Gastrocnemius medialis (tissue), 4 donors: ENCODE measurements at regions not wholly inside any gene's neighbourhood (a gene's known extent, or its start where the extent isn't known, plus 50 kb on each side); places are given as distances from the start of the nearest gene placed in this dataset.

Source experiments
- ATAC-seq, 2 donors: fragments of 150-250 bp; one replicate each; pipeline ENCODE4 v1.9.1; 2016
- DNase-seq, 2 donors: peaks; one replicate each; pipeline ENCODE4 v3.0.0-alpha.2; 2019
- H3K27ac ChIP-seq, 4 donors: fragments of 200-600 bp; sonication (generic); 1 replicate in 1 of 4; 2 replicates in 3 of 4; pipeline ENCODE4 v1.5.1; 2016 to 2018; ENCODE audit warnings: mild to moderate bottlenecking in 2 of 4, moderate library complexity in 1 of 4
- H3K27me3 ChIP-seq, 3 donors: fragments of 200-600 bp; sonication (generic) in 2 of 3; 1 replicate in 1 of 3; 2 replicates in 2 of 3; pipeline versions ENCODE4 v1.5.1 to v1.6.0; 2016 to 2019; ENCODE audit warnings: mild to moderate bottlenecking in 1 of 3, moderate library complexity in 1 of 3
- H3K36me3 ChIP-seq, 2 donors: fragments of 200-600 bp; sonication (generic) in 1 of 2; one replicate each; pipeline ENCODE4 v1.5.1; 2017 to 2018
- H3K4me1 ChIP-seq, 2 donors: fragments of 200-600 bp; sonication (generic) in 1 of 2; one replicate each; pipeline ENCODE4 v1.5.1; 2016 to 2017; ENCODE audit warnings: mild to moderate bottlenecking in 2 of 2
- H3K4me3 ChIP-seq, 4 donors: fragments of 200-600 bp; sonication (generic) in 3 of 4; 1 replicate in 1 of 4; 2 replicates in 3 of 4; pipeline ENCODE4 v1.5.1; 2016 to 2019; ENCODE audit warnings: mild to moderate bottlenecking in 2 of 4
- H3K9me3 ChIP-seq, 3 donors: fragments of 200-600 bp; sonication (generic) in 2 of 3; 1 replicate in 1 of 3; 2 replicates in 2 of 3; pipeline ENCODE4 v1.5.1; 2016 to 2019
- POLR2A ChIP-seq, 2 donors: fragments of 450-650 bp; IDR thresholded peaks; one replicate each; pipeline ENCODE4 v1.6.1; 2017; ENCODE audit warnings: antibody characterized with exemption in 2 of 2, mild to moderate bottlenecking in 2 of 2, moderate library complexity in 2 of 2
- in situ Hi-C, 4 donors: fragments of 200-750 bp; cut with MboI; loops; one replicate each; pipeline versions ENCODE4 v1.15.0 to v1.8.0; 2017; ENCODE audit warnings: low sequenced_read_pairs in 4 of 4
- intact Hi-C: fragments of 100-400 bp; cut with DNase I; formaldehyde crosslinking; loops from one replicate; pipeline ENCODE4 v1.15.1; 2023; ENCODE audit warnings: low total_unique reads
- TF ChIP-seq, protein P1 (sequence below), 5 experiments: fragments of 450-650 bp in 3 of 5; fragments of 200-600 bp in 2 of 5; sonication (generic) in 2 of 5; IDR thresholded peaks in 4 of 5; conservative IDR thresholded peaks in 1 of 5; 1 replicate in 4 of 5; 2 replicates in 1 of 5; pipeline ENCODE4 v1.5.1; 2016 to 2019; ENCODE audit warnings: antibody characterized with exemption in 5 of 5, mild to moderate bottlenecking in 3 of 5, moderate library complexity in 3 of 5

DNA sequence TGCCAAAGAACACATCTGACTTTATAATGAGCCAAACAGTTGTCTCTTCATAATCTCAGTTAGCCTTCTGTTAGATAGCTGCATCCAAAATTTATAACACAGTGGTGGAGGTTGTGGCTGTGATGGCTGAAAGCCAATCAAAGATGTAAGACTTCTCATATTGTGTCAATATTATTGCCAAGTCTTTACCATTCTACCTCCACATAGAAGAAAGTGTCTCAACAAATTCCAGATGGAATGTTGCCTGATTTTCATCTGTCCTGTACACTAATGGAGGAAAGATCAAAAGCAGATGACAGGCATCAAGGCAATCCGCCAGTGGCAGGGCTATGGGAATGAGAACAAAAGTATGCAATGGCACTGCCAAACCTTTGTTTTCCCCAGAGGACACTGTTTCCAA lies 813.1 kb upstream of the NOVA1 start:
- no peaks in the 10 kb centered on the region for H3K9me3 ChIP-seq
- H3K4me3 ChIP-seq, result no peak overlapping the region
- H3K27me3 ChIP-seq, result no peaks in the 10 kb centered on the region
- ATAC-seq (no peak), DNase-seq (no peak)
- intact Hi-C loops (no loop called here), in situ Hi-C loops (no loop called here)
- TF ChIP-seq, protein P1, sequence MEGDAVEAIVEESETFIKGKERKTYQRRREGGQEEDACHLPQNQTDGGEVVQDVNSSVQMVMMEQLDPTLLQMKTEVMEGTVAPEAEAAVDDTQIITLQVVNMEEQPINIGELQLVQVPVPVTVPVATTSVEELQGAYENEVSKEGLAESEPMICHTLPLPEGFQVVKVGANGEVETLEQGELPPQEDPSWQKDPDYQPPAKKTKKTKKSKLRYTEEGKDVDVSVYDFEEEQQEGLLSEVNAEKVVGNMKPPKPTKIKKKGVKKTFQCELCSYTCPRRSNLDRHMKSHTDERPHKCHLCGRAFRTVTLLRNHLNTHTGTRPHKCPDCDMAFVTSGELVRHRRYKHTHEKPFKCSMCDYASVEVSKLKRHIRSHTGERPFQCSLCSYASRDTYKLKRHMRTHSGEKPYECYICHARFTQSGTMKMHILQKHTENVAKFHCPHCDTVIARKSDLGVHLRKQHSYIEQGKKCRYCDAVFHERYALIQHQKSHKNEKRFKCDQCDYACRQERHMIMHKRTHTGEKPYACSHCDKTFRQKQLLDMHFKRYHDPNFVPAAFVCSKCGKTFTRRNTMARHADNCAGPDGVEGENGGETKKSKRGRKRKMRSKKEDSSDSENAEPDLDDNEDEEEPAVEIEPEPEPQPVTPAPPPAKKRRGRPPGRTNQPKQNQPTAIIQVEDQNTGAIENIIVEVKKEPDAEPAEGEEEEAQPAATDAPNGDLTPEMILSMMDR (IDR thresholded peaks at IDR 0.05 in 4 of 5, conservative IDR thresholded peaks at IDR 0.05 in 1 of 5), result no peak
- TF ChIP-seq POLR2A (IDR thresholded peaks at IDR 0.05), result no peak
- no peaks in the 10 kb centered on the region for H3K4me1 ChIP-seq
- H3K27ac ChIP-seq, result peak overlapping the region in 1 of 4 donors; percentile 16
- H3K36me3 ChIP-seq, result no peaks in the 10 kb centered on the region

DNA sequence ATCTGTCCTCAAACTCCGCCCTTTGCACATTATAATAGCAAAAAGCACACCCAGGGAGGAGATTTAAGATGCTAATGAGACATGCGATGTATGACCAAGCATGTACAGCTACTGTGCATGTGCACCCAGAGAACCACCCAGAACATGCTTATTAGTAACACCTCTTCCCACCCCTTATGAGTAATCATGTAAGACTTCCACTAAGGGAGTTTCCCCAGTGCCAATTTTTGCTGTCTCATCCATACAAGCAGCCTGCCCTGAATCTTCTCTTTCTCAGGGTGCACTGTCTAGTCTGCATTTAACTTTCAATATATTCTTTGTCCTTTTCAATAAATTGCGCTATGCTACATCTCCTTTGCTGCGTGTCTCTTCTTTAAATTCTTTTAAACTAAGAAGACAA lies 830.0 kb upstream of the NOVA1 start:
- intact Hi-C loops (no loop called here), in situ Hi-C loops (no loop called here)
- no peaks in the 10 kb centered on the region for H3K9me3 ChIP-seq
- no peaks in the 10 kb centered on the region for H3K36me3 ChIP-seq
- no peaks in the 10 kb centered on the region for H3K27me3 ChIP-seq
- H3K27ac ChIP-seq, result no peak overlapping the region
- ATAC-seq (no peak), DNase-seq (no peak)
- no peaks in the 10 kb centered on the region for H3K4me1 ChIP-seq
- no peak for TF ChIP-seq POLR2A (IDR thresholded peaks at IDR 0.05)
- TF ChIP-seq, protein P1 (IDR thresholded peaks at IDR 0.05 in 4 of 5, conservative IDR thresholded peaks at IDR 0.05 in 1 of 5), result no peak
- no peak overlapping the region for H3K4me3 ChIP-seq

DNA sequence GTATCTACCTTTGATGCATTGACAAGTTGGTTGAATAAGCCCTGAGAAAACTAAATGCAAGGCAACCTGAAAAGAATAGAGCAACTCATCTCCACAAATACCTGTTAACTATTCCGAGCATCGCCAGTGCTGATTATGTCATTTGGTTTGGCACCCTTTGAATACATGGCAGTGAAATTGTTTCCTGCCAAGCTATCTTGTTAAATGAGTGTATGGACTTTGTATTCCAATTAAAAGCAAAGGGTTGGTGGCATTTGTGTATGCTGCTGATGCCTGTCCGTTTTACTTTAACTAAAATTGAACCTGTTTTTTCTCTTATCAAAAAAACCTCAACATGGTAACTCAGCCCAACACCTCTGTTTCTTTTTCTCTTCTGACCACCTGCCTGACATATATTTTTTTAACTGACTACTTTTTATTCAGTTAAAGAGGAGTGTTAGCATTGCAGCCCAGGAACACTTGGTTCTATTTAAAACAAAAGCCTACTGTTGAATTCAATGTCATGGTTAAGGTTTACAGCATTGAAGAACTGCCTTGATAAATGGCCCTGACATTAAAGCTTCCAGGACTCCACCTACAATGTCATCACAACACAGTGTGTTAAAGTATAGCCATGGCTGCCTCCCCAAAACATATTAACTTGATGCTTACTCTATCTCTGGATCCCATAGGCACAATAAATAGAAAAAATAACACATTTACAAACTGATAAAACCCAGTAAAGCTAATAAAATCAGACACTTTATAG lies 838.3 kb upstream of the NOVA1 start:
- no peak overlapping the region for H3K27ac ChIP-seq
- no peaks in the 10 kb centered on the region for H3K36me3 ChIP-seq
- no peaks in the 10 kb centered on the region for H3K9me3 ChIP-seq
- intact Hi-C loops, result no loop called here
- ATAC-seq (no peak), DNase-seq (no peak)
- no peaks in the 10 kb centered on the region for H3K4me1 ChIP-seq
- H3K4me3 ChIP-seq, result no peak overlapping the region
- in situ Hi-C loops, result no loop called here
- TF ChIP-seq POLR2A (IDR thresholded peaks at IDR 0.05), result no peak
- TF ChIP-seq, protein P1 (IDR thresholded peaks at IDR 0.05 in 4 of 5, conservative IDR thresholded peaks at IDR 0.05 in 1 of 5), result no peak
- no peaks in the 10 kb centered on the region for H3K27me3 ChIP-seq

DNA sequence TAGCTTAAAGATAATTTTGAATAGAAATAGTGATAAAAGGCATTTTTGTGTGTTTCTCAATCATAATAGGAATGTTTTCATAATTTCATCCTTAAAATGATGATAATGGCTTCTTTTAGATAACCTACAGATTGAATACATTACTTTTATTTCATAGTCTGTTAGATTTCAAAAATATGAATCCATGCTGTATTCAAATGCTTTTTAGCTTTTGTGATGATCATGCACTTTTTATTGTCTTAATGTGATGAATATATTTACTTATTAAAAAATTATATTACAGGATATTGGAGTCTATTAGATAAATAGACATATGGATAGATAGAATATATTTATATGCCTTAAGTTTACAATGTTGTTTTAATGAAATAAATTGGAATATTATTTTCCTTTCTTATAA lies 886.8 kb upstream of the NOVA1 start:
- in situ Hi-C loops (no loop called here), intact Hi-C loops (no loop called here)
- no peak overlapping the region for H3K27ac ChIP-seq
- ATAC-seq (no peak), DNase-seq (no peak)
- H3K27me3 ChIP-seq, result no peaks in the 10 kb centered on the region
- no peak overlapping the region for H3K4me3 ChIP-seq
- TF ChIP-seq POLR2A (IDR thresholded peaks at IDR 0.05), result no peak
- TF ChIP-seq, protein P1 (IDR thresholded peaks at IDR 0.05 in 4 of 5, conservative IDR thresholded peaks at IDR 0.05 in 1 of 5), result no peak
- no peaks in the 10 kb centered on the region for H3K4me1 ChIP-seq
- no peaks in the 10 kb centered on the region for H3K36me3 ChIP-seq
- no peaks in the 10 kb centered on the region for H3K9me3 ChIP-seq

DNA sequence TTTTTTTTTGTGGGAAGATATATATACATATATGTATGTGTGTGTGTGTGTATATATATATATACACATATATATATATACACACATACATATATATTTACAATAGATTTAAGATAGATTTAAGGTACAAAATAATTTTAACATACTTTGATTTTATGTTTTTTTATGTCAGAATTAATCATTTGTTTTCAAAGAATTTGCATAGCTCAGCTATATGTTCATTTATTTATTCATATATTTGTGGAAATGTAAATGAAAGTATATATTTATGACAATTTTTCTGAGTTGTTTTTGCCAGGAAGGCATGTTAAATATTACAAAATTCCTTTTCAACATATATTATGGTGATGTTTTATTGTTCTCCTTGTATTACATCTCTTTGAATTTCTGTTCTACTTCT lies 887.4 kb upstream of the NOVA1 start:
- in situ Hi-C loops, result no loop called here
- ATAC-seq, result no peak
- no peak for DNase-seq
- Histone ChIP-seq H3K36me3 (no peaks in the 10 kb centered on the region), H3K9me3 (no peaks in the 10 kb centered on the region), H3K27me3 (no peaks in the 10 kb centered on the region), H3K27ac (no peak overlapping the region), H3K4me3 (no peak overlapping the region), H3K4me1 (no peaks in the 10 kb centered on the region)
- intact Hi-C loops, result no loop called here
- no peak for TF ChIP-seq POLR2A (IDR thresholded peaks at IDR 0.05)
- TF ChIP-seq, protein P1 (IDR thresholded peaks at IDR 0.05 in 4 of 5, conservative IDR thresholded peaks at IDR 0.05 in 1 of 5), result no peak
